K562 (cell line): ENCODE measurements at regions not wholly inside any gene's neighbourhood (a gene's known extent, or its start where the extent isn't known, plus 50 kb on each side); places are given as distances from the start of the nearest gene placed in this dataset.

ENCODE experiments used
- CEBPB ChIP-seq: fragments of 450-650 bp; IDR thresholded peaks from 2 replicates; pipeline ENCODE4 v1.6.1; 2016; ENCODE audit warnings: missing genetic modification characterization, missing compliant biosample characterization
- CXXC5 ChIP-seq: fragments of 250-450 bp; sonication (Bioruptor Pico); IDR thresholded peaks from 2 replicates; pipeline ENCODE4 v1.8.0; 2022; ENCODE audit warnings: inconsistent platforms, mild to moderate bottlenecking, moderate library complexity
- FOXA1 ChIP-seq: fragments of 450-650 bp; IDR thresholded peaks from 2 replicates; pipeline ENCODE4 v1.6.1; 2016; ENCODE audit warnings: mild to moderate bottlenecking, borderline replicate concordance
- JUN ChIP-seq, 2 experiments: sonication (generic) in 1 of 2; formaldehyde crosslinking in 1 of 2; IDR thresholded peaks; 2 replicates each; pipeline versions ENCODE4 v1.6.1 to v1.8.0; 2012 to 2022; ENCODE audit warnings: borderline replicate concordance in 2 of 2, mild to moderate bottlenecking in 2 of 2, improper control_type of control experiment in 1 of 2, low read depth in 1 of 2, low read length in 1 of 2, missing genetic modification reagents in 1 of 2
- NRF1 ChIP-seq, 2 experiments: fragments of 450-650 bp; IDR thresholded peaks in 1 of 2; conservative IDR thresholded peaks in 1 of 2; 2 replicates each; pipeline ENCODE4 v1.6.1; 2014; ENCODE audit warnings: mild to moderate bottlenecking in 2 of 2
- POLR2AphosphoS2 ChIP-seq: IDR thresholded peaks from 2 replicates; pipeline ENCODE4 v1.6.1; 2012; ENCODE audit warnings: low read length, improper control_type of control experiment
- SIX5 ChIP-seq, 2 experiments: IDR thresholded peaks; 2 replicates each; pipeline ENCODE4 v1.6.1; 2011; ENCODE audit warnings: low read length in 2 of 2, borderline replicate concordance in 1 of 2, low read depth in 1 of 2, mild to moderate bottlenecking in 1 of 2, moderate library complexity in 1 of 2; ENCODE audit not compliant: insufficient read depth in 1 of 2
- SMC3 ChIP-seq: conservative IDR thresholded peaks from 2 replicates; pipeline ENCODE4 v1.6.1; 2011; ENCODE audit warnings: low read depth, low read length, improper control_type of control experiment; ENCODE audit not compliant: insufficient read depth
- SP1 ChIP-seq: sonication (generic); formaldehyde crosslinking; IDR thresholded peaks from 2 replicates; pipeline ENCODE4 v1.8.1; 2022; ENCODE audit warnings: mild to moderate bottlenecking, missing genetic modification reagents
- ZBED1 ChIP-seq: IDR thresholded peaks from 2 replicates; pipeline ENCODE4 v1.6.1; 2014
- ZNF140 ChIP-seq: fragments of 250-450 bp; sonication (Bioruptor Pico); IDR thresholded peaks from 2 replicates; pipeline ENCODE4 v1.8.0; 2021; ENCODE audit warnings: moderate library complexity, mild to moderate bottlenecking, inconsistent platforms
- TF ChIP-seq, protein P1 (sequence below), 3 experiments: IDR thresholded peaks in 2 of 3; conservative IDR thresholded peaks in 1 of 3; 2 replicates each; pipeline ENCODE4 v1.5.1; 2011 to 2012; ENCODE audit warnings: low read length in 3 of 3, mild to moderate bottlenecking in 3 of 3, control low read depth in 2 of 3, improper control_type of control experiment in 1 of 3, inconsistent platforms in 1 of 3, low read depth in 1 of 3, mixed read lengths in 1 of 3, moderate library complexity in 1 of 3; ENCODE audit not compliant: insufficient read depth in 2 of 3
- TF ChIP-seq, protein P2 (sequence below): sonication (generic); formaldehyde crosslinking; IDR thresholded peaks from 2 replicates; pipeline ENCODE4 v1.8.0; 2022; ENCODE audit warnings: missing genetic modification reagents, mild to moderate bottlenecking, borderline replicate concordance
- TF ChIP-seq, protein P3 (sequence below): IDR thresholded peaks from 2 replicates; pipeline ENCODE4 v1.6.1; 2011; ENCODE audit not compliant: insufficient read length; ENCODE audit errors: extremely low read depth

DNA sequence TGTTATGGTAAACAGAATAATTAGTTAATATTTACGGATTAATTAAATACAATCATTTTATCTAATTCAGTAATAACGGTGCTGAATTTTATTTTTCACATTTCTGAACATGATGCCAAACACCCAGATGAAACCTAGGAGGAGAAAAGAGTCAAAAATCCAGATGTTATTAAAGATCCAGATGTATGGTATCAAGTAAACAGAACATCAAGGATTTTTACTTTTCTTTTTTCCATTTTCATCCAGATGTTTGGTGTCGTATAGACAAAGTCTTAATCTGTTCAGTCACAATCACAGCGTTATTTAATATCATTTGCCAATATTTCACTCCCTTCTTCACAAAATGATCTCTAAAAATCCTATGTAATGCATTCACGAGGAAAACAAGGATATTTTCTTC, 64.0 kb upstream of the NR2F2 start:
- TF ChIP-seq, protein P1, sequence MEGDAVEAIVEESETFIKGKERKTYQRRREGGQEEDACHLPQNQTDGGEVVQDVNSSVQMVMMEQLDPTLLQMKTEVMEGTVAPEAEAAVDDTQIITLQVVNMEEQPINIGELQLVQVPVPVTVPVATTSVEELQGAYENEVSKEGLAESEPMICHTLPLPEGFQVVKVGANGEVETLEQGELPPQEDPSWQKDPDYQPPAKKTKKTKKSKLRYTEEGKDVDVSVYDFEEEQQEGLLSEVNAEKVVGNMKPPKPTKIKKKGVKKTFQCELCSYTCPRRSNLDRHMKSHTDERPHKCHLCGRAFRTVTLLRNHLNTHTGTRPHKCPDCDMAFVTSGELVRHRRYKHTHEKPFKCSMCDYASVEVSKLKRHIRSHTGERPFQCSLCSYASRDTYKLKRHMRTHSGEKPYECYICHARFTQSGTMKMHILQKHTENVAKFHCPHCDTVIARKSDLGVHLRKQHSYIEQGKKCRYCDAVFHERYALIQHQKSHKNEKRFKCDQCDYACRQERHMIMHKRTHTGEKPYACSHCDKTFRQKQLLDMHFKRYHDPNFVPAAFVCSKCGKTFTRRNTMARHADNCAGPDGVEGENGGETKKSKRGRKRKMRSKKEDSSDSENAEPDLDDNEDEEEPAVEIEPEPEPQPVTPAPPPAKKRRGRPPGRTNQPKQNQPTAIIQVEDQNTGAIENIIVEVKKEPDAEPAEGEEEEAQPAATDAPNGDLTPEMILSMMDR (IDR thresholded peaks at IDR 0.05 in 2 of 3, conservative IDR thresholded peaks at IDR 0.05 in 1 of 3; ENCODE audit: insufficient read depth in 2 of 3, low read depth in 1 of 3, low read length in 3 of 3), result no peak
- TF ChIP-seq SMC3, result no peak
- no peak for TF ChIP-seq CEBPB (tag)
- TF ChIP-seq FOXA1, result no peak
- TF ChIP-seq CXXC5 (CRISPR knock-in tag), result no peak
- no peak for TF ChIP-seq JUN (IDR thresholded peaks at IDR 0.05; ENCODE audit: borderline replicate concordance, low read depth, low read length)
- TF ChIP-seq JUN (CRISPR knock-in tag; IDR thresholded peaks at IDR 0.05; ENCODE audit: borderline replicate concordance), result no peak
- no peak for TF ChIP-seq NRF1 (conservative IDR thresholded peaks at IDR 0.05 in 1 of 2, IDR thresholded peaks at IDR 0.05 in 1 of 2)
- TF ChIP-seq ZBED1, result no peak
- no peak for TF ChIP-seq SP1
- TF ChIP-seq, protein P2, sequence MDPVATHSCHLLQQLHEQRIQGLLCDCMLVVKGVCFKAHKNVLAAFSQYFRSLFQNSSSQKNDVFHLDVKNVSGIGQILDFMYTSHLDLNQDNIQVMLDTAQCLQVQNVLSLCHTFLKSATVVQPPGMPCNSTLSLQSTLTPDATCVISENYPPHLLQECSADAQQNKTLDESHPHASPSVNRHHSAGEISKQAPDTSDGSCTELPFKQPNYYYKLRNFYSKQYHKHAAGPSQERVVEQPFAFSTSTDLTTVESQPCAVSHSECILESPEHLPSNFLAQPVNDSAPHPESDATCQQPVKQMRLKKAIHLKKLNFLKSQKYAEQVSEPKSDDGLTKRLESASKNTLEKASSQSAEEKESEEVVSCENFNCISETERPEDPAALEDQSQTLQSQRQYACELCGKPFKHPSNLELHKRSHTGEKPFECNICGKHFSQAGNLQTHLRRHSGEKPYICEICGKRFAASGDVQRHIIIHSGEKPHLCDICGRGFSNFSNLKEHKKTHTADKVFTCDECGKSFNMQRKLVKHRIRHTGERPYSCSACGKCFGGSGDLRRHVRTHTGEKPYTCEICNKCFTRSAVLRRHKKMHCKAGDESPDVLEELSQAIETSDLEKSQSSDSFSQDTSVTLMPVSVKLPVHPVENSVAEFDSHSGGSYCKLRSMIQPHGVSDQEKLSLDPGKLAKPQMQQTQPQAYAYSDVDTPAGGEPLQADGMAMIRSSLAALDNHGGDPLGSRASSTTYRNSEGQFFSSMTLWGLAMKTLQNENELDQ, result no peak
- no peak for TF ChIP-seq POLR2AphosphoS2
- no peak for TF ChIP-seq SIX5 (IDR thresholded peaks at IDR 0.05; ENCODE audit: borderline replicate concordance in 1 of 2, insufficient read depth in 1 of 2, low read depth in 1 of 2, low read length in 2 of 2)
- no peak for TF ChIP-seq ZNF140 (CRISPR knock-in tag)
- TF ChIP-seq, protein P3, sequence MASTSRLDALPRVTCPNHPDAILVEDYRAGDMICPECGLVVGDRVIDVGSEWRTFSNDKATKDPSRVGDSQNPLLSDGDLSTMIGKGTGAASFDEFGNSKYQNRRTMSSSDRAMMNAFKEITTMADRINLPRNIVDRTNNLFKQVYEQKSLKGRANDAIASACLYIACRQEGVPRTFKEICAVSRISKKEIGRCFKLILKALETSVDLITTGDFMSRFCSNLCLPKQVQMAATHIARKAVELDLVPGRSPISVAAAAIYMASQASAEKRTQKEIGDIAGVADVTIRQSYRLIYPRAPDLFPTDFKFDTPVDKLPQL, result no peak
